ENCODE measurements at regions not wholly inside any gene's neighbourhood (a gene's known extent, or its start where the extent isn't known, plus 50 kb on each side); places are given as distances from the start of the nearest gene placed in this dataset.

- H3K9me3 Mint-ChIP-seq, result peaks cover 6% of the 10 kb centered on the region
- peaks cover 25% of the 10 kb centered on the region for H3K27me3 Mint-ChIP-seq
- no peaks in the 10 kb centered on the region for H3K36me3 Mint-ChIP-seq
- no peak overlapping the region for H3K4me3 Mint-ChIP-seq
- no peak for DNase-seq
- H3K27ac Mint-ChIP-seq, result no peak overlapping the region
- no peaks in the 10 kb centered on the region for H3K4me1 Mint-ChIP-seq
These were observed 103.3 kb downstream of the YTHDF1 start for GRCh38 chr20:63112491-63113219.

GRCh38 chr20:63108247-63108646 is 101.5 kb upstream of the BHLHE23 start:
- Mint-ChIP-seq H3K9me3 (peaks cover 6% of the 10 kb centered on the region), H3K4me1 (no peaks in the 10 kb centered on the region), H3K27me3 (no peaks in the 10 kb centered on the region), H3K27ac (no peak overlapping the region), H3K4me3 (no peak overlapping the region), H3K36me3 (no peaks in the 10 kb centered on the region)
- DNase-seq, result no peak

GRCh38 chr20:63107449-63108200 is 100.9 kb upstream of the BHLHE23 start:
- Mint-ChIP-seq H3K4me1 (peaks cover 3% of the 10 kb centered on the region), H3K36me3 (peaks cover 2% of the 10 kb centered on the region), H3K4me3 (no peak overlapping the region), H3K27me3 (no peaks in the 10 kb centered on the region), H3K9me3 (peaks cover 6% of the 10 kb centered on the region), H3K27ac (no peak overlapping the region)
- DNase-seq, result no peak

- Mint-ChIP-seq H3K4me3 (no peak overlapping the region), H3K9me3 (peaks cover 5% of the 10 kb centered on the region), H3K36me3 (peaks cover 2% of the 10 kb centered on the region), H3K27me3 (no peaks in the 10 kb centered on the region), H3K4me1 (peaks cover 3% of the 10 kb centered on the region), H3K27ac (no peak overlapping the region)
- DNase-seq, result no peak
These were observed 100.1 kb upstream of the BHLHE23 start for GRCh38 chr20:63106765-63107448.

- Mint-ChIP-seq H3K9me3 (no peaks in the 10 kb centered on the region), H3K4me3 (no peak overlapping the region), H3K27ac (no peak overlapping the region), H3K36me3 (peaks cover 3% of the 10 kb centered on the region), H3K4me1 (peaks cover 5% of the 10 kb centered on the region), H3K27me3 (no peaks in the 10 kb centered on the region)
- no peak for DNase-seq
These were observed 99.5 kb upstream of the BHLHE23 start for GRCh38 chr20:63106108-63106764.

GRCh38 chr20:63105211-63106107 is 98.7 kb upstream of the BHLHE23 start:
- DNase-seq, result no peak
- Mint-ChIP-seq H3K9me3 (no peaks in the 10 kb centered on the region), H3K27ac (no peak overlapping the region), H3K27me3 (no peaks in the 10 kb centered on the region), H3K4me3 (no peak overlapping the region), H3K36me3 (peaks cover 3% of the 10 kb centered on the region), H3K4me1 (peaks cover 5% of the 10 kb centered on the region)

GRCh38 chr20:63104312-63105181 is 97.8 kb upstream of the BHLHE23 start:
- H3K9me3 Mint-ChIP-seq, result no peaks in the 10 kb centered on the region
- H3K27me3 Mint-ChIP-seq, result no peaks in the 10 kb centered on the region
- no peak for DNase-seq
- H3K4me1 Mint-ChIP-seq, result peaks cover 5% of the 10 kb centered on the region
- H3K36me3 Mint-ChIP-seq, result peaks cover 3% of the 10 kb centered on the region
- H3K4me3 Mint-ChIP-seq, result no peak overlapping the region
- no peak overlapping the region for H3K27ac Mint-ChIP-seq

GRCh38 chr20:63103402-63104311 is 96.9 kb upstream of the BHLHE23 start:
- H3K9me3 Mint-ChIP-seq, result no peaks in the 10 kb centered on the region
- H3K4me1 Mint-ChIP-seq, result peaks cover 5% of the 10 kb centered on the region
- H3K36me3 Mint-ChIP-seq, result peaks cover 3% of the 10 kb centered on the region
- H3K27me3 Mint-ChIP-seq, result no peaks in the 10 kb centered on the region
- DNase-seq, result peak; percentile 19
- H3K27ac Mint-ChIP-seq, result no peak overlapping the region
- peak overlapping the region; percentile 18 for H3K4me3 Mint-ChIP-seq

GRCh38 chr20:63102721-63103375 is 96.1 kb upstream of the BHLHE23 start:
- DNase-seq, result peak; percentile 77
- Mint-ChIP-seq H3K4me1 (peaks cover 5% of the 10 kb centered on the region), H3K36me3 (peaks cover 3% of the 10 kb centered on the region), H3K27ac (peak overlapping the region; percentile 91), H3K9me3 (no peaks in the 10 kb centered on the region), H3K27me3 (no peaks in the 10 kb centered on the region), H3K4me3 (peak overlapping the region; percentile 79)

- Mint-ChIP-seq H3K9me3 (no peaks in the 10 kb centered on the region), H3K36me3 (peaks cover 3% of the 10 kb centered on the region), H3K4me1 (peaks cover 5% of the 10 kb centered on the region), H3K27ac (peak overlapping the region; percentile 88), H3K27me3 (no peaks in the 10 kb centered on the region), H3K4me3 (peak overlapping the region; percentile 84)
- DNase-seq, result peak; percentile 71
These were observed 95.3 kb upstream of the BHLHE23 start for GRCh38 chr20:63101781-63102720.

GRCh38 chr20:63100926-63101699 is 94.3 kb upstream of the BHLHE23 start:
- H3K4me1 Mint-ChIP-seq, result peaks cover 5% of the 10 kb centered on the region
- no peak for DNase-seq
- H3K27ac Mint-ChIP-seq, result no peak overlapping the region
- no peaks in the 10 kb centered on the region for H3K27me3 Mint-ChIP-seq
- peak overlapping the region; percentile 84 for H3K4me3 Mint-ChIP-seq
- H3K9me3 Mint-ChIP-seq, result no peaks in the 10 kb centered on the region
- peaks cover 3% of the 10 kb centered on the region for H3K36me3 Mint-ChIP-seq
